CD8-positive, alpha-beta memory T cell (primary cell): ENCODE measurements at regions not wholly inside any gene's neighbourhood (a gene's known extent, or its start where the extent isn't known, plus 50 kb on each side); places are given as distances from the start of the nearest gene placed in this dataset.
A peak's percentile ranks its signal among the peaks of the same experiment; 100 is the strongest.

Experiments used
- CTCF ChIA-PET: fragments of 350-600 bp; sonication (Branson Sonifier 250); formaldehyde crosslinking; loops from one replicate; lab custom pipeline; 2021; ENCODE audit warnings: antibody characterized with exemption; lab: Charles Lee
- POLR2A ChIA-PET: fragments of 350-600 bp; sonication (Branson Sonifier 250); formaldehyde crosslinking; loops from one replicate; lab custom pipeline; 2021; ENCODE audit warnings: antibody characterized with exemption; lab: Charles Lee
- DNase-seq, 5 donors: peaks; one replicate each; pipeline versions ENCODE4 v3.0.0 to v3.0.0-alpha.2; 2020 to 2022; ENCODE audit warnings: mixed read lengths in 1 of 5
- H3K27ac ChIP-seq: one replicate; pipeline ENCODE4 v1.7.0; 2013; ENCODE audit warnings: low read depth, mild to moderate bottlenecking, low read length, moderate library complexity
- H3K27me3 ChIP-seq: 2 replicates; pipeline ENCODE4 v1.7.0; 2013; ENCODE audit warnings: low read length, mild to moderate bottlenecking; ENCODE audit not compliant: insufficient read depth, poor library complexity, severe bottlenecking
- H3K36me3 ChIP-seq: 2 replicates; pipeline ENCODE4 v1.7.0; 2013; ENCODE audit warnings: mild to moderate bottlenecking, low read length, moderate library complexity; ENCODE audit not compliant: insufficient read depth
- H3K4me1 ChIP-seq: 2 replicates; pipeline ENCODE4 v1.7.0; 2013; ENCODE audit warnings: mild to moderate bottlenecking, low read length, moderate library complexity; ENCODE audit not compliant: insufficient read depth
- H3K4me3 ChIP-seq: 2 replicates; pipeline ENCODE4 v1.7.0; 2013; ENCODE audit warnings: mild to moderate bottlenecking, low read length
- H3K9me3 ChIP-seq: 2 replicates; pipeline ENCODE4 v1.7.0; 2013; ENCODE audit warnings: mild to moderate bottlenecking, low read length
- H3K27ac Mint-ChIP-seq, 8 donors: one replicate each; pipeline ENCODE4 v1.8.0; 2020 to 2021; ENCODE audit warnings: mixed read lengths in 8 of 8, mild to moderate bottlenecking in 6 of 8, inconsistent platforms in 3 of 8, moderate library complexity in 3 of 8
- H3K27me3 Mint-ChIP-seq, 2 donors: one replicate each; pipeline ENCODE4 v1.8.0; 2020 to 2021; ENCODE audit warnings: mixed read lengths in 2 of 2, mild to moderate bottlenecking in 1 of 2, moderate library complexity in 1 of 2
- H3K36me3 Mint-ChIP-seq, 3 donors: one replicate each; pipeline ENCODE4 v1.8.0; 2020 to 2021; ENCODE audit warnings: mixed read lengths in 3 of 3, inconsistent platforms in 1 of 3, mild to moderate bottlenecking in 1 of 3
- H3K4me1 Mint-ChIP-seq, 3 donors: one replicate each; pipeline ENCODE4 v1.8.0; 2020 to 2021; ENCODE audit warnings: mixed read lengths in 3 of 3, inconsistent platforms in 1 of 3, mild to moderate bottlenecking in 1 of 3
- H3K4me3 Mint-ChIP-seq, 7 donors: one replicate each; pipeline ENCODE4 v1.8.0; 2020 to 2021; ENCODE audit warnings: mixed read lengths in 7 of 7, mild to moderate bottlenecking in 6 of 7, moderate library complexity in 4 of 7, inconsistent platforms in 2 of 7
- H3K9me3 Mint-ChIP-seq, 5 donors: one replicate each; pipeline ENCODE4 v1.8.0; 2020 to 2022; ENCODE audit warnings: mixed read lengths in 5 of 5, mild to moderate bottlenecking in 3 of 5, moderate library complexity in 2 of 5, inconsistent platforms in 1 of 5

DNA sequence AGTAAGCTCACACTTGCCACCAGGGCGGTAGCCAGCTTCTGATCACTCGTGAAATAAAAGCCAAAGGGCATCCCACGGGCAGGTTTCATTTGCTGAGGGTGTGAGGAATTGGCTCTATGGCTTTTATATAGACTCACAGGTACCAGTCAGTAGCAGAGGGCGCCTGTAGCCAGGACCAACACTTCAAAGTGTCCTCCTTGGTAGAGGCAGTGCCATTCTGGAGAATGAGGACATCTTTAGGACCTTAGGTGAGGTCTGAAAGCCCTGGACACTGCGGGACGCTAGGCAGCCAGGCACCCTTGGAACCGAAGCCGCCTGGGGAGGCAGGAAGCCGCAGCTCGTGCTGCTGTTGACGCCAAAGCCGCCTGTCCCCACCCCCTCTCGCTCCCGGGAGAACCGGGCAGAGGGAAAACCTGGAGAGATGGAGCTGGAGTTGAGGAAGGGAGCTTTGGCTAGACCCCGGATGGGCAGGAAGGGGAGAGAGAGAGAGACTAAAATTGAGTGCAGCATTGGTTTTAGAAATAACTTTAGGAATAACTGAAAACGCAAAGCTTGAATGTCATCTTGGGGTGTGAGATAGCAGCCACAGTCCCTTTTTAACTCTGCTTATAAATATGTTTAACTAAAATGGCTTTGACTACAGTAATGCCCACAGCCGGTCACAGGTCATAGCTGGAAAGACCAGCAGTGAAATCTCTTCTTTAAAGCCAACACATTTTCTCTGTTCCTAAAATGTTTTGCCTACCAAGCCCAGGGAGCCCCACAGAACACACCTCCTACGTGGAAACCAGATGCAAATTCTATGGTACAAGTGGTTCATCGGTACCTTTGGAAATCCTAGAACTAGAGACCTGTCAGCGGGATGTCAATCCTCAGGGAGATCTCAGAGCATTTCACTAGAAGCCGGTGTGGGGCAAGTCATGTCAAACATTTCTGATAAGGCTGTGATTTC lies 128.5 kb upstream of the CDYL start:
- peaks cover 0 to 6% (median 4%) of the 10 kb centered on the region in 5 donors for H3K9me3 Mint-ChIP-seq
- H3K27me3 Mint-ChIP-seq, result peaks cover 8 to 50% of the 10 kb centered on the region in 2 donors
- POLR2A ChIA-PET, result no interaction called here
- DNase-seq, result peak in 1 of 5 donors; percentile 6
- Histone ChIP-seq H3K4me1 (peaks cover 9% of the 10 kb centered on the region), H3K27ac (peak overlapping the region; percentile 18), H3K4me3 (no peak overlapping the region), H3K36me3 (no peaks in the 10 kb centered on the region), H3K27me3 (no peaks in the 10 kb centered on the region), H3K9me3 (no peaks in the 10 kb centered on the region)
- peak overlapping the region in 2 of 8 donors; percentile 83 to 85 for H3K27ac Mint-ChIP-seq
- peaks cover 0 to 9% (median 0%) of the 10 kb centered on the region in 3 donors for H3K36me3 Mint-ChIP-seq
- H3K4me1 Mint-ChIP-seq, result peaks cover 7 to 10% (median 9%) of the 10 kb centered on the region in 3 donors
- CTCF ChIA-PET, result no interaction called here
- H3K4me3 Mint-ChIP-seq, result peak overlapping the region in 6 of 7 donors; percentile 41 to 86 (median 66)

- H3K4me1 Mint-ChIP-seq, result peaks cover 7 to 10% (median 9%) of the 10 kb centered on the region in 3 donors
- ChIA-PET CTCF (no interaction called here), POLR2A (no interaction called here)
- Histone ChIP-seq H3K27ac (no peak overlapping the region), H3K4me3 (no peak overlapping the region), H3K4me1 (peaks cover 9% of the 10 kb centered on the region), H3K27me3 (no peaks in the 10 kb centered on the region), H3K9me3 (no peaks in the 10 kb centered on the region), H3K36me3 (no peaks in the 10 kb centered on the region)
- H3K9me3 Mint-ChIP-seq, result no peaks in the 10 kb centered on the region
- no peak overlapping the region for H3K4me3 Mint-ChIP-seq
- no peak for DNase-seq
- H3K27ac Mint-ChIP-seq, result peak overlapping the region in 1 of 8 donors; percentile 66
- peaks cover 8 to 52% of the 10 kb centered on the region in 2 donors for H3K27me3 Mint-ChIP-seq
- H3K36me3 Mint-ChIP-seq, result no peaks in the 10 kb centered on the region
These were observed 130.4 kb upstream of the CDYL start for GRCh38 chr6:4645713-4646360.

DNA sequence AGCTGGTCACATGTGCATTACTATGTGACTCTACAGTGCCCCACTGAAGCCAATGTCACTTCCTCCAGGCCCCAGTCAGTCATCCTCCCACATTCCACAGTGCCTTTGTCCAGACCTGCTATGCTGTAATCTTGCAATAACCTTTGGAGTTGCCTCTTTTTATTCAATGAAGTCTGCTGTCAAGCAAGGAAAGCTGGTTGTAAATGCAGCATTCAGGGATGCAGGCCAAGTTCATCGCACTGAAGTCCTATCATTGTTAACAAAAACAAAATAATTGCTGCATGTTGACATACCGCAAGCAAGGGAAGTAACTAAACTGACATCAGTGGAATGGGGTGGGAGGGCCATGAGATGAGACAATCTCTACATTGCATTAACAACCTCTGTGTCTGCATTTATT lies 131.2 kb upstream of the CDYL start:
- Histone ChIP-seq H3K27ac (no peak overlapping the region), H3K27me3 (no peaks in the 10 kb centered on the region), H3K4me3 (no peak overlapping the region), H3K36me3 (no peaks in the 10 kb centered on the region), H3K9me3 (no peaks in the 10 kb centered on the region), H3K4me1 (peaks cover 9% of the 10 kb centered on the region)
- H3K4me1 Mint-ChIP-seq, result peaks cover 7 to 10% (median 9%) of the 10 kb centered on the region in 3 donors
- no peak overlapping the region for H3K27ac Mint-ChIP-seq
- peaks cover 9 to 58% of the 10 kb centered on the region in 2 donors for H3K27me3 Mint-ChIP-seq
- H3K36me3 Mint-ChIP-seq, result no peaks in the 10 kb centered on the region
- POLR2A ChIA-PET, result no interaction called here
- no peak for DNase-seq
- CTCF ChIA-PET, result no interaction called here
- H3K9me3 Mint-ChIP-seq, result no peaks in the 10 kb centered on the region
- H3K4me3 Mint-ChIP-seq, result no peak overlapping the region

DNA sequence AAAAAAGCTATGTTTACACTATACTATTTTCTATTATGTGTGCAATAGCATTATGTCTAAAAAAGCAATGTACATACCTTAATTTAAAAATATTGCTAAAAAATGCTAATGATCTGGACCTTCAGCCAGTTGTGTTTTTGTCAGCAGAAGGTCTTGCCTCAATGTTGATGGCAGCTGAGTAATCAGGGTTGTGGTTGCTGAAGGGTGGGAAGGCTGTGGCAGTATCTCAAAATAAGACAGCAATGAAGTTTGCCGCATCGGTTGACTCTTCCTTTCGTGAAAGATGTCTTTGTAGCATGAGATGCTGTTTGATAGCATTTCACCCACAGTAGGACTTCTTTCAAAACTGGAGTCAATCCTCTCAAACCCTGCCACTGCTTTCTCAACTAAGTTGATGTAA lies 134.7 kb upstream of the CDYL start:
- no peak overlapping the region for H3K4me3 Mint-ChIP-seq
- H3K36me3 Mint-ChIP-seq, result peaks cover 0 to 11% (median 0%) of the 10 kb centered on the region in 3 donors
- H3K36me3 ChIP-seq, result no peaks in the 10 kb centered on the region
- no peak for DNase-seq
- no peaks in the 10 kb centered on the region for H3K4me1 Mint-ChIP-seq
- no peaks in the 10 kb centered on the region for H3K9me3 ChIP-seq
- no peak overlapping the region for H3K27ac ChIP-seq
- no peak overlapping the region for H3K4me3 ChIP-seq
- H3K27me3 ChIP-seq, result no peaks in the 10 kb centered on the region
- no peaks in the 10 kb centered on the region for H3K9me3 Mint-ChIP-seq
- H3K27me3 Mint-ChIP-seq, result peaks cover 11 to 53% of the 10 kb centered on the region in 2 donors
- CTCF ChIA-PET, result no interaction called here
- H3K4me1 ChIP-seq, result no peaks in the 10 kb centered on the region
- H3K27ac Mint-ChIP-seq, result no peak overlapping the region
- POLR2A ChIA-PET, result no interaction called here

GRCh38 chr6:4640139-4640538 lies 136.1 kb upstream of the CDYL start:
- Mint-ChIP-seq H3K4me3 (no peak overlapping the region), H3K27ac (no peak overlapping the region), H3K36me3 (peaks cover 0 to 11% (median 0%) of the 10 kb centered on the region in 3 donors), H3K27me3 (peaks cover 9 to 44% of the 10 kb centered on the region in 2 donors), H3K4me1 (no peaks in the 10 kb centered on the region), H3K9me3 (no peaks in the 10 kb centered on the region)
- Histone ChIP-seq H3K36me3 (no peaks in the 10 kb centered on the region), H3K9me3 (no peaks in the 10 kb centered on the region), H3K27ac (no peak overlapping the region), H3K27me3 (no peaks in the 10 kb centered on the region), H3K4me1 (no peaks in the 10 kb centered on the region), H3K4me3 (no peak overlapping the region)
- POLR2A ChIA-PET, result no interaction called here
- DNase-seq, result no peak
- CTCF ChIA-PET, result no interaction called here

- no peak overlapping the region for H3K4me3 Mint-ChIP-seq
- no peak for DNase-seq
- H3K36me3 Mint-ChIP-seq, result peaks cover 0 to 11% (median 0%) of the 10 kb centered on the region in 3 donors
- H3K9me3 Mint-ChIP-seq, result no peaks in the 10 kb centered on the region
- Histone ChIP-seq H3K27ac (no peak overlapping the region), H3K27me3 (no peaks in the 10 kb centered on the region), H3K4me1 (no peaks in the 10 kb centered on the region), H3K4me3 (no peak overlapping the region), H3K9me3 (no peaks in the 10 kb centered on the region), H3K36me3 (no peaks in the 10 kb centered on the region)
- H3K27ac Mint-ChIP-seq, result peak overlapping the region in 1 of 8 donors; percentile 30
- peaks cover 7 to 34% of the 10 kb centered on the region in 2 donors for H3K27me3 Mint-ChIP-seq
- CTCF ChIA-PET, result no interaction called here
- POLR2A ChIA-PET, result no interaction called here
- no peaks in the 10 kb centered on the region for H3K4me1 Mint-ChIP-seq
These were observed 137.6 kb upstream of the CDYL start for GRCh38 chr6:4638641-4639040.

- peaks cover 7 to 28% of the 10 kb centered on the region in 2 donors for H3K27me3 Mint-ChIP-seq
- H3K27ac Mint-ChIP-seq, result no peak overlapping the region
- POLR2A ChIA-PET, result no interaction called here
- H3K27me3 ChIP-seq, result no peaks in the 10 kb centered on the region
- H3K4me3 ChIP-seq, result no peak overlapping the region
- H3K36me3 ChIP-seq, result no peaks in the 10 kb centered on the region
- no peak overlapping the region for H3K27ac ChIP-seq
- no peak for DNase-seq
- H3K36me3 Mint-ChIP-seq, result peaks cover 0 to 11% (median 0%) of the 10 kb centered on the region in 3 donors
- no peaks in the 10 kb centered on the region for H3K4me1 ChIP-seq
- H3K4me3 Mint-ChIP-seq, result no peak overlapping the region
- H3K9me3 Mint-ChIP-seq, result no peaks in the 10 kb centered on the region
- no peaks in the 10 kb centered on the region for H3K4me1 Mint-ChIP-seq
- no peaks in the 10 kb centered on the region for H3K9me3 ChIP-seq
- CTCF ChIA-PET, result no interaction called here
These were observed 138.3 kb upstream of the CDYL start for GRCh38 chr6:4637691-4638433.
